ENCODE measurements at regions not wholly inside any gene's neighbourhood (a gene's known extent, or its start where the extent isn't known, plus 50 kb on each side); places are given as distances from the start of the nearest gene placed in this dataset.

DNA sequence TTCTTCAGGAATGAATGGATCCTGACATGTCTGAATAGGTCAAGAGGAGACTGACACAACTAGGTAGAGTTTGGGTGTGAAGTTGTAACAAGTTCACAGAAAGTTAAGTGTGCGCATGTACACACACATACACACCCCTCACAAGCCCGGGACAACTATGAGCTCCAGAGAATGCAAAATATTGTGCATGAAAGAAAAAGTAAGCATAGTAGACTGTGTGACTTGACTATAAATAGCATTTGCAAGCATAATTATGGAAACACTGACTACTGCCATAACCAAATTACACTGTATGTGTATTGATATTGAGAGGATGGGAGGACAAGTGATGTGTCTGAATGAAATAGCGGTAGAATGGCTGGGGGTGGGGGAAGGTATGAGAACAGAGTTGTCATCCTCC is 157.1 kb upstream of the NCK2 start:
- TF ChIP-seq, protein P1, sequence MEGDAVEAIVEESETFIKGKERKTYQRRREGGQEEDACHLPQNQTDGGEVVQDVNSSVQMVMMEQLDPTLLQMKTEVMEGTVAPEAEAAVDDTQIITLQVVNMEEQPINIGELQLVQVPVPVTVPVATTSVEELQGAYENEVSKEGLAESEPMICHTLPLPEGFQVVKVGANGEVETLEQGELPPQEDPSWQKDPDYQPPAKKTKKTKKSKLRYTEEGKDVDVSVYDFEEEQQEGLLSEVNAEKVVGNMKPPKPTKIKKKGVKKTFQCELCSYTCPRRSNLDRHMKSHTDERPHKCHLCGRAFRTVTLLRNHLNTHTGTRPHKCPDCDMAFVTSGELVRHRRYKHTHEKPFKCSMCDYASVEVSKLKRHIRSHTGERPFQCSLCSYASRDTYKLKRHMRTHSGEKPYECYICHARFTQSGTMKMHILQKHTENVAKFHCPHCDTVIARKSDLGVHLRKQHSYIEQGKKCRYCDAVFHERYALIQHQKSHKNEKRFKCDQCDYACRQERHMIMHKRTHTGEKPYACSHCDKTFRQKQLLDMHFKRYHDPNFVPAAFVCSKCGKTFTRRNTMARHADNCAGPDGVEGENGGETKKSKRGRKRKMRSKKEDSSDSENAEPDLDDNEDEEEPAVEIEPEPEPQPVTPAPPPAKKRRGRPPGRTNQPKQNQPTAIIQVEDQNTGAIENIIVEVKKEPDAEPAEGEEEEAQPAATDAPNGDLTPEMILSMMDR (IDR thresholded peaks at IDR 0.05), result no peak

DNA sequence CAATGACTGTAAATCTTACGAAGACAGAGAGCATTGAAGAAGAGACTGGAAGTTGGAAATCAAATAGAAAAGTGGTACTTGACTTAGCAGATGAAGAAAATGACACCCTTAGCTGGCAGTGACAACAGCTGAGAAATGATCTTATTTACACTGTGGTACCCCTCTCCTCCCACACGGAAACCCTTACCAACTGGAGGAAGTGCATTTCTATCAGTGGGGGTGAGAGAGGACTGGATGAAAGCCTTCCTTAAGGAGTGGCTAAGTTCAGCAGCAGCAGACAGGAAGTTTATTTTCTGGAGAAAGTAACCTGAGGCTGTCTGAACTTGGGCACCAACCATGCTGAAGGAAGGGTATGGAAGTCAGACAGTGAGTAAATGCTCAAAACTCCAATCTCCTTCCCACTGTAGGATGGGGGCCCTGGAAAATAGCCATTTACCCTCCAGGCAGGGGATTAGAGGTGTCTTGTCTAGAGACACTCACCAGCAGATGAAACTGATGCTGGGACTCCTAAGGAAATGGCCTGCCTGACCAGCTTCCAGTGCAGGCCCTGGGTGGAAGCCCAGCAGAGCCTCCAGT is 160.2 kb upstream of the NCK2 start:
- TF ChIP-seq, protein P1 (IDR thresholded peaks at IDR 0.05), result no peak

DNA sequence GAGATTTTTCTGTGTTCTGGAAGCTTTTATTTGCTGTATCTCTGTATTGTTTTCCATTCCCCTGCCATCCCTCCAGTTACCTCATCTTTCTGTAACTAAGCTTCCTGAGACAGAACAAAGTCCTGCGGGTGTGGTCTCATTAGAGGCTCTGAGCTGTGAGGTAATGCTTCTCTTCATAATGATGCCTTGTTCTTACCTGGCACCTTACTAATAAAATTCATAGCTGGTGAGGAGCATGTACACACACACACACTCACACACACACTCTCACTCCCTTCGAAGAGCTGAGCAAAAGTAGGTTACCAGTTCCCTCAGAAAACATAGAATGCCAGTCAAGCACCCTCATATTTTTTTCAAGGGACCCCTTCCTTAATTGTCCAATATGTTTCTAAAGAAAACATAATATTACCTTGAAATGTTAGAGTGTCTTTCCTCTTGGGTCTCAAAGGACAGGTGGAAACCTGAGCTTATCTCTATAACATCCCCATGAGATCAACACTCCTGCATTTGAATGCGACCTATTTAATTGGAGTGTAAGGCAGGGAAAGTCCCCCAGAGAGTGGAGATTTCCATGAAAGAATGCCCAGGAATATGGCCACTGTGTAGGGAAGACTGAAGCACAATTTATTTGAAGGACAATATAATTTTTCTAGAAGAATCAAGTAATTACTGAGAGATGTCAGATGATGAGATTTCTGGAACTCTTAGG is 161.6 kb upstream of the NCK2 start:
- TF ChIP-seq, protein P1 (IDR thresholded peaks at IDR 0.05), result no peak

DNA sequence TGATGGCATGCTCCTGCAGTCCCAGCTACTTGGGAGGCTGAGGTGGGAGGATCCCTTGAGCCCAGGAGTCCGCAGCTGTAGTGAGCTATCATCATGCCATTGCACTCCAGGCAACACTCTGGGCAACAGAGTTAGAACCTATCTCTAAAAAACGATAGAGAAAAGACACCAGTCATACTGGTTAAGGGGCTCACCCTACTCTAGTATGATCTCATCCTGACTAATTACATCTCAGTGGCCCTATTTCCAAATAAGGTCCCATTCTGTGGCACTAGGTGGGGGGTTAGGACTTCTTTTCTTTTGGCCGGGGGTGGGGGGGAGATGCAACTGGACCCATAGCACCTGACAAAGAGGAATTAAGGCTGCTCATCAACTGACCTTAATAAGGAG is 163.2 kb upstream of the NCK2 start:
- TF ChIP-seq, protein P1 (IDR thresholded peaks at IDR 0.05), result no peak

DNA sequence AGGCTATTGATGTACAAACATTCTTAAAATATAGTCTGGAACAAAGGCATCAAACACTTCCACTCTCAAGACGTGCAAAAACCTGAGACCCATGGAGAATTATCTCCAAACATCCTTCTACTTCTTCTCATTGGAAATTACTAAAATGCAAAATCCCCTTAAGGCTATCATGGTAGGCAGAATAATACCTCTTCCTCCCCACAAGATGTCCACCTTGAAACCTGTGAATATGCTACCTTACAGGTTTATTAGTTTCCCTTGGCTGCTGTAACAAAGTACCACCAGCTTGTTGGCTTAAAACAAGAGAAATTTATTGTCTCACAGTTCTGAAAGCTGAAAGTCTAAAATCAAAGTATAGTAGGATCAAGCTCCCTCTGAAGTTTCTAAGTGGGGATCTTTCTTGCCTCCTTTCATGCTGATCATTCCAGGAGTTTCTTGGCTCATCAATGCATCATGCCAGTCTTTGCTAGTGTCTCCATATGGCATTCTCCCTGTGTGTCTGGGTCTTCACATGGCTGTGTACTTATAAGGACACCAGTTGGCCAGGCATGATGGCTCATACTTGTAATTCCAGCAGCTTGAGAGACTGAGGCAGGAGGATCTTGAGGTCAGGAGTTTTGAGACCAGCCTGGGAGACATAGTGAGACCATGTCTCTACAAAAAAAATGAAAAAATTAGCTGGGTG is 163.7 kb upstream of the NCK2 start:
- TF ChIP-seq, protein P1 (IDR thresholded peaks at IDR 0.05), result no peak

DNA sequence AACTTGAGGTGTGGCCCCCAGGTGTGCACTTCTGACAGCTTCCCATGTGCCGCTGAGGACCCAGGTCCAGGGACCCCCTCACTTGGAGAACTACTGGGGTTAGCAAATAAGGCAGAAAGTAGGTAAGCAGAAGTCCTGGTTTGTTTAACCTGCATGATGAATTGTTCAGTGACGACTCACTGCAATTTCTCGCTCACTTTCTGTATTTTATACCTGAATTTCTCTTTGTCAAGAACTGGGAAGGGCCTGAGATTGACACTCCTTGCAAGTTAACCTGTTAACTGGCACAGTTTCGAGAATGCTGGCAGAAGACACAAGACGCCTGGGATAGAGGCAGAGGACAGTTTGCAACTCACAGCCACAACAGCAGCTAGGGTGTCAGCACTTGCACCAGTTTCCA is 164.5 kb upstream of the NCK2 start:
- TF ChIP-seq, protein P1 (IDR thresholded peaks at IDR 0.05), result no peak

DNA sequence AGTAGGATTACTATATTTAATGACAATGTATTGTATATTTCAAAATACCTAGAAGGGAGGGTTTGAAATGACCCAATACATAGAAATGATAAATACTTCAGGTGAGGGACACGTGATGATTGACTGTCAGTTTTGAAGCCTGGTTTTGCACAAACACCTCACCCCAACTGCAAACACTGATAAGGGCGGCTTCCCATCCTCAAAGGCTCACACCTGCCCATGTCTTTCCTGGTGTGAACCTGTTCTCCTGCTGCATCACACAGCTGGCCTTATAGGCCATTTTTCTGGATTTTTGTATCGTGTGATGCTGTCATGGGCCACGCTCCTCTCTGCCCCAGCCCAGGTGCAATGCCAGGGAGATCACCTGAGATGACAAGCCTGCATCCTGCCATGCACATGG is 166.5 kb upstream of the NCK2 start:
- TF ChIP-seq, protein P1 (IDR thresholded peaks at IDR 0.05), result no peak

All from LNCAP (cell line).